ENCODE measurements at regions not wholly inside any gene's neighbourhood (a gene's known extent, or its start where the extent isn't known, plus 50 kb on each side); places are given as distances from the start of the nearest gene placed in this dataset.
"Not testable (repeated sequence)": the region's sequence is repeated elsewhere in the genome, so short reads cannot be mapped to it uniquely, and the experiment has no call there.

- Mint-ChIP-seq H3K4me3 (no peak overlapping the region), H3K27ac (no peak overlapping the region), H3K9me3 (no peaks in the 10 kb centered on the region), H3K4me1 (ENCODE audit: unreplicated experiment) (no peaks in the 10 kb centered on the region), H3K36me3 (no peaks in the 10 kb centered on the region), H3K27me3 (peaks cover 20% of the 10 kb centered on the region)
- no peak for DNase-seq (ENCODE audit: extremely low spot score, unreplicated experiment)
- TF ChIP-seq CTCF (conservative IDR thresholded peaks at IDR 0.05), result no peak
Measured at GRCh38 chr2:131646669-131647297, 119.1 kb downstream of the CCDC74A start.

- H3K4me1 Mint-ChIP-seq (ENCODE audit: unreplicated experiment); H3K27ac Mint-ChIP-seq; H3K36me3 Mint-ChIP-seq; H3K4me3 Mint-ChIP-seq; H3K9me3 Mint-ChIP-seq; DNase-seq (ENCODE audit: extremely low spot score, unreplicated experiment): not testable (repeated sequence)
- H3K27me3 Mint-ChIP-seq, result peaks cover 25% of the 10 kb centered on the region
Measured at GRCh38 chr2:131648565-131648964, 120.9 kb downstream of the CCDC74A start.

GRCh38 chr2:131652246-131652645 is 124.6 kb downstream of the CCDC74A start:
- DNase-seq (ENCODE audit: extremely low spot score, unreplicated experiment); H3K9me3 Mint-ChIP-seq; H3K4me3 Mint-ChIP-seq; H3K4me1 Mint-ChIP-seq (ENCODE audit: unreplicated experiment); H3K27ac Mint-ChIP-seq; H3K36me3 Mint-ChIP-seq: not testable (repeated sequence)
- H3K27me3 Mint-ChIP-seq, result peaks cover 36% of the 10 kb centered on the region

- H3K4me3 Mint-ChIP-seq; H3K36me3 Mint-ChIP-seq; H3K27ac Mint-ChIP-seq; H3K4me1 Mint-ChIP-seq (ENCODE audit: unreplicated experiment); DNase-seq (ENCODE audit: extremely low spot score, unreplicated experiment); H3K9me3 Mint-ChIP-seq: not testable (repeated sequence)
- H3K27me3 Mint-ChIP-seq, result peaks cover 29% of the 10 kb centered on the region
Measured at GRCh38 chr2:131654107-131654506, 126.4 kb downstream of the CCDC74A start.

GRCh38 chr2:131656816-131657633 is 129.3 kb downstream of the CCDC74A start:
- no peak for TF ChIP-seq CTCF (conservative IDR thresholded peaks at IDR 0.05)
- DNase-seq (ENCODE audit: extremely low spot score, unreplicated experiment), result no peak
- Mint-ChIP-seq H3K27me3 (peaks cover 13% of the 10 kb centered on the region), H3K4me1 (ENCODE audit: unreplicated experiment) (no peaks in the 10 kb centered on the region), H3K27ac (no peak overlapping the region), H3K4me3 (no peak overlapping the region), H3K36me3 (no peaks in the 10 kb centered on the region), H3K9me3 (no peaks in the 10 kb centered on the region)

GRCh38 chr2:131657895-131658768 is 130.4 kb downstream of the CCDC74A start:
- DNase-seq (ENCODE audit: extremely low spot score, unreplicated experiment), result no peak
- no peaks in the 10 kb centered on the region for H3K4me1 Mint-ChIP-seq (ENCODE audit: unreplicated experiment)
- no peak for TF ChIP-seq CTCF (conservative IDR thresholded peaks at IDR 0.05)
- no peaks in the 10 kb centered on the region for H3K36me3 Mint-ChIP-seq
- H3K27ac Mint-ChIP-seq, result no peak overlapping the region
- H3K27me3 Mint-ChIP-seq, result peaks cover 10% of the 10 kb centered on the region
- H3K9me3 Mint-ChIP-seq, result no peaks in the 10 kb centered on the region
- H3K4me3 Mint-ChIP-seq, result no peak overlapping the region

- Mint-ChIP-seq H3K4me3 (no peak overlapping the region), H3K27ac (no peak overlapping the region), H3K4me1 (ENCODE audit: unreplicated experiment) (no peaks in the 10 kb centered on the region), H3K36me3 (no peaks in the 10 kb centered on the region), H3K9me3 (no peaks in the 10 kb centered on the region), H3K27me3 (peaks cover 10% of the 10 kb centered on the region)
- no peak for TF ChIP-seq CTCF (conservative IDR thresholded peaks at IDR 0.05)
- no peak for DNase-seq (ENCODE audit: extremely low spot score, unreplicated experiment)
Measured at GRCh38 chr2:131658769-131659131, 131.1 kb downstream of the CCDC74A start.
